ENCODE measurements at regions not wholly inside any gene's neighbourhood (a gene's known extent, or its start where the extent isn't known, plus 50 kb on each side); places are given as distances from the start of the nearest gene placed in this dataset.

DNA sequence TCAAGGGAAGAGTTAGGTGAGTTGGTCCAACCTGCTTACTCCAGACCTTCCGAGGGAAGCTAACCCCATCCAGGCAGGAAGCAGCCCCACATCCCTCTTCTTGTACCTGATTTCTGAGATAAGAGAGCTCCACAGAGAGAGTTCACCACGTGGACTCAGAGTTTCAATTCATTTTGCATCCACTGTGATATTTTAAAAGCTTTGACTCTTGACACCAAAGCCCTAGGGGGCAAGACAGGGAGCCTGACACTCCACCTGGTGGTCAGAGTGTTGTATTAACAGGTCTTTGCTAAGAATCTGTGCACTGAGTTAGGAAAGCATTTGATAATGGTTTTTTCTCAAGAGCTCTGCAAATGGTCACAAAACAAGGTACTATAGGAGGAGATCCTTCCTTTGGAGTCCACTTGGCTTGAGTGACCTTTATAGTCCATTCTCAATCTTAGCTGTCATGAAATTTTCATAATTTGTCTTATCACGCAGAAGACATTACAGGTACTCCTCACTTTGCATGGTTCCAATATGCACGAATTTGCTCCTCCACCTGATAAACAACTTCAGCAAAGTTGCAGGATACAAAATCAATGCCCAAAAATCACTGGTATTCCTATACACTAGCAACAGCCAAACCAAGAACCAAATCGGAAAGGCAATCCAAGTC lies 56.2 kb upstream of the RIPOR2 start (continued):
- no peak for TF ChIP-seq HDAC2 (IDR thresholded peaks at IDR 0.05; ENCODE audit: borderline replicate concordance in 1 of 2, low read depth in 2 of 2, low read length in 2 of 2)

All from H1 (cell line).